PC-9 (cell line): ENCODE measurements at regions not wholly inside any gene's neighbourhood (a gene's known extent, or its start where the extent isn't known, plus 50 kb on each side); places are given as distances from the start of the nearest gene placed in this dataset.
"Not testable (repeated sequence)": the region's sequence is repeated elsewhere in the genome, so short reads cannot be mapped to it uniquely, and the experiment has no call there.

ENCODE experiments used
- EZH2 ChIP-seq: fragments of 200-600 bp; sonication (generic); IDR thresholded peaks from 2 replicates; pipeline ENCODE4 v1.8.0; 2017; ENCODE audit warnings: antibody characterized with exemption, low read depth
- TF ChIP-seq, protein P1 (sequence below): fragments of 200-600 bp; sonication (generic); conservative IDR thresholded peaks from 2 replicates; pipeline ENCODE4 v1.6.1; 2017; ENCODE audit warnings: mixed run types, antibody characterized with exemption, mild to moderate bottlenecking, moderate library complexity

DNA sequence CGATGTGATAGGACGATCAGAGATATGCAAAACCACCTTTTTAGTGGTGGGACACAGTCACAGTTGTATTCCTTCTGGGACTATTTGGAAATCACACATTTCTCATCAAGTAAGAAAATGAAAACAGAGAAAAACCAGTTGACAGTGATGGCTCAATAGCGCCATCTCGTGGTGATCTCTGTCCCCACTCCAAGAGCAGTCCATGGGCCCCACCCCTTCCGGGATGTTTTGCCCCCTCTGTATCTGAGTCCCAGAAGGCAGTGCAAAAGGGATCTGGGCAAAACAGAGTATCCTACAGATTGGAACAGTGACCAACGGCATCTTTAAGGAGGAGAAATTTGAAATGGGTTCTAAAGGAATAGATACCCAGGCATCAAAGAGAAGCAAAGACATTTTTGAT lies 155.5 kb downstream of the NPIPA8 start:
- not testable (repeated sequence) for TF ChIP-seq EZH2
- TF ChIP-seq, protein P1, sequence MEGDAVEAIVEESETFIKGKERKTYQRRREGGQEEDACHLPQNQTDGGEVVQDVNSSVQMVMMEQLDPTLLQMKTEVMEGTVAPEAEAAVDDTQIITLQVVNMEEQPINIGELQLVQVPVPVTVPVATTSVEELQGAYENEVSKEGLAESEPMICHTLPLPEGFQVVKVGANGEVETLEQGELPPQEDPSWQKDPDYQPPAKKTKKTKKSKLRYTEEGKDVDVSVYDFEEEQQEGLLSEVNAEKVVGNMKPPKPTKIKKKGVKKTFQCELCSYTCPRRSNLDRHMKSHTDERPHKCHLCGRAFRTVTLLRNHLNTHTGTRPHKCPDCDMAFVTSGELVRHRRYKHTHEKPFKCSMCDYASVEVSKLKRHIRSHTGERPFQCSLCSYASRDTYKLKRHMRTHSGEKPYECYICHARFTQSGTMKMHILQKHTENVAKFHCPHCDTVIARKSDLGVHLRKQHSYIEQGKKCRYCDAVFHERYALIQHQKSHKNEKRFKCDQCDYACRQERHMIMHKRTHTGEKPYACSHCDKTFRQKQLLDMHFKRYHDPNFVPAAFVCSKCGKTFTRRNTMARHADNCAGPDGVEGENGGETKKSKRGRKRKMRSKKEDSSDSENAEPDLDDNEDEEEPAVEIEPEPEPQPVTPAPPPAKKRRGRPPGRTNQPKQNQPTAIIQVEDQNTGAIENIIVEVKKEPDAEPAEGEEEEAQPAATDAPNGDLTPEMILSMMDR, result not testable (repeated sequence)
